Globus pallidus (tissue), 1 donor: ENCODE measurements at regions not wholly inside any gene's neighbourhood (a gene's known extent, or its start where the extent isn't known, plus 50 kb on each side); places are given as distances from the start of the nearest gene placed in this dataset.

Experiments used
- DNase-seq: peaks from one replicate; pipeline ENCODE4 v3.0.0-alpha.2; 2015; ENCODE audit warnings: low spot score

DNA sequence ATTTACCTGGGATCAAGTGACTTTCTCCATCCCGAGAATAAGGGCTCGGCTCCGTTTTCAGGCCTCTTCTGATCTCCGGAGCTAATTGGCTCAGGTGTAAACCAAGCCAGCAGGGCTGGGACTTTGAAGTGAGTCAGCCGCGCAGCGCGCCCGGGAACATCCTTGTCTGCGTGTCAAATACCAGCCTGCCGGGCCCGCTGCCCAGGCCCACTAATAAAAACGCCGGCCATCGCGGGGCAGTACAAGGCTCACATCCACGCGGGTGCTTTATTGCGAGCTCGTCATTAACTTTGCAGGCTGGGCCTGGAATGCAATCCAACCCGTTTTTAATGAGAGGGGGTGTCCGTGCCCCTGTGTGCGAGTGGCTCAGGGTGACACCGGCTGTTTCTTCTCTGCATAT lies 416.8 kb downstream of the IRX2 start:
- DNase-seq: no peak

DNA sequence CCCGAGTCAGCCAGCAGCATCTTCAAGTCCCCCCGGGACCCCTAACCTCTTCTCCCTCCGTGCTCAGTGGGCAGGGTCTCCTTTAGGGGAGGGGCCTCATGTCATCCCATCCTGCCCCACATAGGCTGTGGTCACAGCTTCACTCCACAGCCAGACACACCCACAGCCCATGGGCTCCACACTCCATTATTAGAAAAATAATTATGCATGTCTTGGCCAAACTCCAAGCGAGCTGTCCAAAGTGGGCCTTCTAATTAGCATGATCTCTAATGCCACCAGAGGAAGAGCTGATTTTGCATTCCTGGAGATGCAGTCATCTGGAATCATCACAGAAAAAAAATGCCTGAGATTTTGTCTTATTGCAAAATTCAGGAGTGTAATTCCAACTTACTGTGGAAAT lies 418.2 kb downstream of the IRX2 start:
- no peak for DNase-seq

DNA sequence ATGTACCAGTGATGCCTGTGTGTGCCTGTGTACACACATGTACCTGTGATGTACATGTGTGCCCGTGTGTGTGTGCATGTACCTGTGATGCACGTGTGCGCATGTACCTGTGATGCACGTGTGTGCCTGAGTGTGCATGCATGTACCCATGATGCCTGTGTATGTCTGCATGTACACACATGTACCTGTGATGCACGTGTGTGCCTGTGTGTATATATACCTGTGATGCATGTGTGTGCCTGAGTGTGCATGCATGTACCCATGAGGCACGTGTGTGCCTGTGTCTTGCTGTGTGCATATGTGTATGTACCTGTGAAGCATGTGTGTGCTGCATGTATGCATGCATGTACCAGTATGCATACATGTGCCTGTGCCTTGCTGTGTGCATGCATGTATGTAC lies 419.0 kb downstream of the IRX2 start:
- no peak for DNase-seq

DNA sequence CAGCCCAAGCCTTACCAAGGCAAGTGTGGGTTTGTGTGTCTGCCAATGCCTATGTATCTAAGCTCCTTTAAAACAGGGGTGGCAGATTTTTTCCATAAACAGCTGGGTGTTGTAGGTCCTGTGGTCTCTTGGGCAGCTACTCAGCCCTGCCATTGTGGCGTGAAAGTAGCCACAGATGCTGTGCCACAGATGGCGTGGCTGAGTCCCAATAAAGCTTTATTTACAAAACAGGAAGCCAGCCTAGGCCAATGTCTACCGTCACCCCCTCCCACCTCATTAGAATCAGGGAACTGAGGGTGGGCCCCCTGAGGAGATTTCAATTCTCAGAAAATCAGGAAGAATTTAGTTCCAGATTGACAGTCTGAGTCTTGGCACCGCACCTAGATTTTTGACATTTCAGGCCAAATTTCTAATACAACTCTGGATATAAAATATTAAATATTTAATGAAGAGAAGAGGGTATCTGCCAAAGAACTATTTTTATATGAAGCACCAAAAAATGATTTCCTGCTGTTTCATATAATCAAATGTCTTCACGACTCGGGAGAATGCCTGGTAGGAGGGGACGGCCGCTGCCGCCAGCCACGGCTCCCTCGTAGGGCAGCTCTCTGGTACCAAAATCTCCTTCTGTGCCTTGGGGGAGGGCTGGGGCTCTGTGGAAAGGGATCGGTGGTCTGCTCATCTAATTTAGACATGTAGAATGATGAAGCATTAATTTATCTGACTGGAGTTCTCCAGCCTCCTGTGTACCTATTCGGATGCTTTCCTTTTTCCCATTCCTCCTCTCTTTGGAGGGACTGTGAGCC lies 420.9 kb downstream of the IRX2 start:
- DNase-seq: no peak

DNA sequence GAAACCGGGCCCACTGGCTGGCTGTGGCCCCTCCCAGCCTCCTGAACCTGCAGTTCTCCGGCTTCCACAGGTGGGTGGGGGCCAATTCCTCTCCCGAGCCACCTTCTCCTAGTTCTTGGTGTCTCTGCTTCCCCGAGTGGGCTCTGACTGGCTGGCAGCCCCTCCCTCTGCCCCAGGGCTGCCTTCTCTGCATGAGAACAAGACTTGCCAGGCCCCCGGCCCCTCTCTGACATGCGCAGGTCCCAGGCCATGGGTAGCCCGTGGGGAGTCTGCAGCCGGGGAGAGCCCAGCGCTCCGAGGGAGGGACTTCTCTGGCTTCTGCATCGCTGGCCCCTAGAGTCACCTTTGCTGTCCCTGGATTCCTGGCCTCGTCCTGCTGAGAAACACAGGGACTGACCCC lies 421.7 kb downstream of the IRX2 start:
- no peak for DNase-seq

DNA sequence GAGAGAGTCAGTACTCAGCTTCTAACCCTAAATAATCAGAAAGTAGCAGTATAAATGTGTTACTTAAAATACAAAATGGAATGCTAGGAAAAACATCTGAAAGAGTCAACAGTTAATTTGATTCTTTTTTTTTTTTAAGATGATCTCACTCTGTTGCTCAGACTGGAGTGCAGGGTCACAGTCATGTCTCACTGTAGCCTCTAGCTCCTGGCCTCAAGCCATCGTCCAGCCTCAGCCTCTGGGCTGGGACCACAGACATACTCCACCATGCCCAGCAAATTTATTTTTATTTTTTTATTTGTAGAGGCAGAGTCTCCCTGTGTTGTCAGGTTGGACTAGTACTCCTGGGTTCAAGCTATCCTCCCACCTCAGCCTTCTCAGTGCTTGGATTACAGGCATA lies 424.9 kb downstream of the IRX2 start:
- DNase-seq: no peak

DNA sequence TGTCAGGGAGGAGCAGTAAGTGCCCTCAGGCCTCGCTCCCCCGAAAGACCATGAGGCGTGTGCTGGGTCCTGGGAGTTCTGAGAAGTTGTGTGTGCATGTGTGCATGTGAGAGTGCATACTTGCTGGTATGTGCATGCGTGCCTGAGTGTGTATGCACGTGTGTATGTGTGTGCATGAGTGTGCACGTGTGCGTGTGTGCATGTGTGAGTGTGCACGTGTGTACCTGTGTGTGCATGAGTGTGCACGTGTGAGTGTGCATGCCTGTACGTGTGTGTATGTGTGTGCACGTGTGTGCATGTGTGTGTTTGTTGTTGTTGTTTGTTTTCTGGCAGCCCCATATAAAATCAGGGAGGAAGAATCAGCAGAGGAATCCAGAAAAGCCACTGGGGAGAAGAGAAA lies 426.7 kb downstream of the IRX2 start:
- DNase-seq: no peak

DNA sequence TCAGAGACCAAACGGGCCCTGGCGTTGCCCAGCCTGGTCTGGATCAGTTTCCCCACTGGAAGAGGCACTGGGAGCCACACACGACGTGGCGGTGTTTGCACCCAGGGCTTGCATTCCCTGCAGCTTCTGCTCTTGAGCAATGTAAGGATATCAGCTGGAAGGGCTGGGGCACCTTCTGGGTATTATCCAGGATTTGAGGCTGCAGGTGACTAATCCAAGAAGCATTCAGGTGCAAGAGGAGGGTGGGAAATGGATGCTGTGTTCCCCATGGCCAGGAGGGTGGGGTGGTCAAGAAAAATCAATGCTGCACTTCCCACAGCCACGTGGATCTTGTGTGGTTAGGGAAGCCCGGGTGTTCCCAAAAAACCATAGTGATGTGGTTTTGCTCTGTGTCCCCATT lies 430.9 kb downstream of the IRX2 start:
- no peak for DNase-seq

DNA sequence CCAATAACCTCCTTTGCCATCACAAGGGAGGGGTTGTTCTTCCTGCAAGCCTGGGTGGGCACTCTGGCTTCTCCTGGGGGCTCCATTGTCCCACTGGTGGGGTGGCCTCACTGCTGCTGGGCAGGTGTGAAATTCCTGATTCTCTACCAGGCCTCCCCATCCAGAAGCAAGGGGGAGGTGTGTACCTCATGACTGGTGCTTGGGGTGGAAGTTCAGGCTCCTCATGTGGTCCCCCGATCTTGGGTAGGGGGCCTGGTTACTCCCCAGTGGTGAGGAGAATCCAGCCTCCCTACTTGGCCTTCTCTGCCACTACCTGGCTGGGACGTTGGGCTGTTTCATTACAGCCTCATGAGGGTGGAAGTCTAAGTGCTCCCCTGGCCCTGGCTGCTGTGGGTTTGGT lies 433.9 kb downstream of the IRX2 start:
- no peak for DNase-seq

DNA sequence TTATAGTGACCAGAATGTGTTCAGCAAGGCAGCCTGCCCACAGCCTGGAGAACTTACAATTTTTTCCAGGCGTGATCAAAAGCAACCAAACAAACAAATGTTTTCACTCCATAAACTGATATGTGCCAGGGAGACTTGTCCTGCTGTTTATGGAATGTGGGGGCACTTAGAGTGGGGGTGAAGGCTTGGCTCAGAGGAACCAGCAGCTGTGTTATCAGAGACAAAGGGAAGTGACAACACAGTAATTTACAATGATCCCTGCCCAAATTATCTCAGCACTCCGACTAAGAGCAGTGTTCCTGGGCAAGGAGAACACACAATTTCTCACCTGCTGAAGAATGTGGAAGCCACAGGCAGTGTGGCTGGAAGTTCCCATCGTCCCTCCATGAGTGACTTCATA lies 429.1 kb upstream of the IRX4 start:
- no peak for DNase-seq

DNA sequence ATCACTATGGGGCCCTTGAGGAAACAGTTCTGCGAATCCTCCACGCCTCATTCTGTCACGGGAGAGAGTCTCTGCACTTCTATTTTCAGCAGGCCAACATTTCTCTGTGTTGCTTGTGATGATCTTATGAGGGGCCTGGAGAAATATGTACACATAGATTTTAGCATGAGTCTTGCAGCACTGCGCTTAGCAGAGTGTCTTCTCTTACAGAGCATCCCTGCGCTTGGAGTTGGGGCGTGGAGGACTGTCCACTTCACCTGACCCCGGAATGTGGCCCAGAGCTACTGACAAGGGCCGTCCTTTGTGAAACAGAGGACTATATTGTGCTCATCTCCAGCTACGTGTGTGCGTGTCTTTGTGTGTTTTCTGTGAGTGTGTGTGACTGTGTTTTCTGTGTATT lies 428.2 kb upstream of the IRX4 start:
- no peak for DNase-seq

DNA sequence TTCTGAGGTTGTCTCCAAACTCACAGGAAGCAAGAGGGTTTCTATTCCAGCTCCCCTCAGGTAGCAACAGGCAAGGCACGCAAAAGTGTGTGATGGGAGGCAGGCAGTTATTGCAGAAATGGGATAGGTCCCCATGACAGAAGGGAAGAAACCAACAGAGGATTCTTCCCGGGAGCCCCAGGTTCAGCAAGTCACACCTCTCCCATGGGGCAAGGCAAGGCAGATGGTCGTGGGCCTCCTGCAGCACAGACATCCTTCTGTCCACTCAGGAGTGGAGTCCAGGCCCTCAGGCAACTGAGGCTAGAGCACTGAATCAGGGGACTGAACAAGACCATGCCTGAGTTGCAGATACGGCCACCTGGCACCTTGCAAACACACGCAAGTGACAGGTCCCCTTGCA lies 424.9 kb upstream of the IRX4 start:
- no peak for DNase-seq

DNA sequence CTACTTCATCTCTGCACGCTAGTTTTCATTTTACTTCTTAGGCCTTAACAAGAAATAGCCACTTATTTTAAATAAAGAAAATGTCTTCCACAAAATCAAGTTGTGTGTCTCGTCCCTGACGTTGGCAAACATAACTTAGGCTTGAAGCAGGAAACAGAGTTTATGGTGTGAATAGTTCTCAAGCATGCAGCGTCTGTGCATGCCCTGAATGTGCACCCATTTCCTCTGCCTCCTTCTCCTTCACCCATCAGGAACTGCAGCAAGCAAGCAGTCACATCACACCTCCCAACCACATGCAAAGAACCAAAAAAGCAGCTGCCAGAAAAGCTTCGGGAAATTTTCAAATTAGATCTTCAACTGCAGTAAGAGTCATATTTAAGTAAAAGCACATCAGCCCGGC lies 424.0 kb upstream of the IRX4 start:
- no peak for DNase-seq

DNA sequence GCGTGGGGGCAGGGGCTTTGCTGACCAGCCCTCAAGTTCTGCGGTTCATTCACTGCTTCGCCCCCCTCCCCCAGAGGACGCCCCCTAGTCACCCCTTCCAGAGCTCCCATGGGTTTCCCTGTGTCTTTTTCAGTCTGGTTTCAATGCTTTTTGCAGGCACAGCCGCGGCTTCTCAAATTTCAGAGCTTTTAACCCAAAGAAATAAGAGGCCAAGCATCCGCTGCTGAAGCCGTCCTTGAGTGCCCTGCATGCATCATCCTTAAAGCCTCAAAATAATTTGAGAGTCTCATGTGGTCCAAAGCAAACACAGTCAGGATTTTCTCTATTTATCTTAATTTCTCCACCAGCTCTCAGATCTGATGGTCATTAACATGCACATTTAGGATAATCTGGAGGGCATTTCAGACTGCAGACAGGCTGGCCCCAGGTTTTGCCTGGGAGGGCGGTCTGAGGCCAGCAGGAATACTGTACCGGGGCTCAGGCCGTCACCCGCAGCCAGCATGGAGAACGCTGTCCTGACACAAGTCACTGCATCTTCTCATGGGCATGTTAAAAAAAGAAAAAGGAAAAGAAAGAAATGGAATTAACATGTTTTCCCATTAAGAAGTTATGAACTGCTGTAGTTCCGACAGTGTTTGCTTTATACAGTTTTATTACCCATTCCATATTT lies 420.8 kb upstream of the IRX4 start:
- no peak for DNase-seq

DNA sequence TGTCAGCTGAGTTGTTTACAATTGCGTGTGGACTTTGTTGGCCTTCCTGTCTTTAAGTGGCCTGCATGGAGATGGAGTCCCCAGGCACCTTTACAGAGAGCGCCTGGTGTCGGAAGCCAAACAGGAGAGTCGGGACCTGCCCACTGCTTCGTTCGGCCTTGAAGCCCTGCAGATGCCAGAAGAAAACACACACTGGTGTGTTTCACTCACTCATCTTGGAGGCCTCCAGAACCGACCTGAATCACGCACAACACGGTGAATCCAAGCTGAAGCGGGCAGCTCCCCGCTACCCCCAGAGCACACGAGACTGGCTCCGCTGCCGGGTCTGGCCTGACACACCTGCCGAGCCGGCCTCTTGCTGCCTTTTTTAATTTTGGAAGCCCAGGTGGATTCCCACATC lies 419.4 kb upstream of the IRX4 start:
- DNase-seq: no peak

DNA sequence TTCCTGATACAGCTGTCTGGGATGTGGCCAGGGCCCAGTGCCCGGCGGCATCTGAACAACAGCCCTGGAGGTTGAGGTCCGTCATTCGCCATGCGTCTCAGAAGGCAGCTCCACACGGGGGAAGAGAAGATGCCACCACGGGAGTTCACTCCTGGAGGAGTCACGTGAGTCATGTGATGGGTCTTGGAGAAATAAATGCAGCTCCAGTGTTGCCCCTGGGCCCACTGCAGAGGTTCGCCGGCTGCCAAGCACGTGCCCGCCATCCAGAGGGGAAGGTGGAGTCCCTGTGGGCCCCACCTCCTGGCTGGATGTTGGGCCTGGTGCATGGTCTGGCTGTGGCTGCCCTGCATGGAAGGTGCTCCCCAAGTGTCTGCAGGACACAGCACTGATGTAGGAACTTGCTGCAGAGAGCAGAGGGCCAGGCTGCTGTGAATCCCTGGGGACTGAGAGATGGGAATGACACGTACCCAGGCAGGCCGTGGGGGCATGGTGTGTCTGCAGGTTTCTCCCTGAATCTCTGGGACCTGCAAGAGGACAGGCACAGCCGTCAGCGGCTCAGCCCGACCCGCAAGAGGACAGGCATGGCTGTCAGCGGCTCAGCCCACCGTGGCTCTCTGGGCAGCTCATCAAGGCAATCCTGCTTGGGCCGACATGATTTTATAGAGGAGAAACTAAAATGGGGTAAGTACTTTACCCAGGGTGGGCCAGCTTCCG lies 418.3 kb upstream of the IRX4 start:
- DNase-seq: no peak

DNA sequence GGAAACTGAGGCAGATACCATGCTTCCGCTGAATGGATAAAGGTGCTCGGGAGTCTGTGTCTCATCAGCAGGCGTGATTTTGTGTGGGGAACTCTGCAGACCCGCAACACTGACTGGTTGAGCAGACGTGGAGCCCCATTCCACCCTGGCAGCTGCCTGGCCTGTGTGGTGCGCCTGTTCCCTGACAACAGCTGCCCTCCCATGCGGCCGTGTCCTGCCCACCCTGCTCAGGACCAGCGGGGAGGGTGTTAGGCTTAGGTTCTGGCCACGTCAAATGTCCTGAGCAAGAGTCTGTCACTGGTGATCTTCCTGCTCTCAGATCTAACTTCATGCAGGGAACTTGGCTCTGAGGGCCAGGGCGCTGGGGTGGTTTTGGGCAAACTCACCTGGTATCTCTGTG lies 417.7 kb upstream of the IRX4 start:
- DNase-seq: no peak

DNA sequence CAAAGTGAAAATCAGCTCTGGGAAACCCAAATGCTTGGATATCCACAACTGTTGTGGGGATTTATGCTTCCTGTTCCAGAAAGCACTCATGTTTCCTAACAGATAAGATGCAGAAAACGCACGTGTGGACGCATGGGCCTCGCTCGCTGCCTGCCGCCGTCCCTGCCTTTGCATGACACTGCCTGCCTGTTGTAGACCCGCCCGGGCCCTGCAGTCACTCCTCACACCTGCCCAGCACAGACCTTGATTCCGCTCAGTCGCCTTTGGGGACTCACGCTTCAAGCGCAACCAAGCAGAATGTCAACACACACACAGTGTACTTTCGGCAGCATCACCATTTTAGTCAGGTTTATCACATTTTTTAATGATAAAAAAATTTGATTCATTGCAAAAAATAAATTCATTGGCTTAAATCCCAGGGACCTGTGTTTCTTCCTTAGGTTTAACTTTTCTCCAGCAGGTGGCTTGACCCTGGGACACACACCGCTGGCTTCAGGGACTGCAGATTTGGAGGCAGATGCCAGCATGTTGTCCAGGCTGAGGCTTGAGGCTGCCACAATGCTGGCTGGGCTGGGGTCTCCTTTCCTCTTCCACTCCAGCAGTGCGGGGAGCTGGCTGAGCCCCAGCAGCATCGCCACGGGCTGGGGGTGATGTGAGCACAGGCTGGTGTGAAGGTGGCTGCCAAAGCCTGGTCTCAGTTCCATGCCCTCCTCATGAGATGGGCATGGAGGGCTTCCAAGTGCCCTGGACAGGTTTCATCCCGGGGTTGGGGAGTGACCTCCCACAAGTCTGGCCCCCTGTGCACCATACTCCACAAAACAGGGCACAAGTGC lies 416.9 kb upstream of the IRX4 start:
- no peak for DNase-seq

DNA sequence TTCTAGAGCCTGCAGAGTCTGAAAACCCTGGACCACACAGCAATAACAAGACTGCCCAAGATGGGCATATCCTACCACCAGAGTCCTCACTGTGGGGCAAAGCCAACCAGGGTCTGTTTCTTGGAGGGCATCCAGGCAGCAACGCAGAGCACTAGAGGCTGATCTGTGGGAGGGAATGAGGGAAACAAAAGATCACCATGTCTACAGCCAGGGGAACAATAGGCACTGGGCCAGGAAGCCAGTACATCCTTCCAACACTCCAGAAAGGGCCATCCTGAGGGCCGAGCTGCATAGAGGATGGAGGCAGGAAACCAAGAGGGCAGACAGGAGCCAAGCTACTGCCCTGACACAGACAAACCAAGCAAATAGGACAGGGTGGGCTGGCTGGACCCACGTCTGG lies 416.1 kb upstream of the IRX4 start:
- DNase-seq: no peak

DNA sequence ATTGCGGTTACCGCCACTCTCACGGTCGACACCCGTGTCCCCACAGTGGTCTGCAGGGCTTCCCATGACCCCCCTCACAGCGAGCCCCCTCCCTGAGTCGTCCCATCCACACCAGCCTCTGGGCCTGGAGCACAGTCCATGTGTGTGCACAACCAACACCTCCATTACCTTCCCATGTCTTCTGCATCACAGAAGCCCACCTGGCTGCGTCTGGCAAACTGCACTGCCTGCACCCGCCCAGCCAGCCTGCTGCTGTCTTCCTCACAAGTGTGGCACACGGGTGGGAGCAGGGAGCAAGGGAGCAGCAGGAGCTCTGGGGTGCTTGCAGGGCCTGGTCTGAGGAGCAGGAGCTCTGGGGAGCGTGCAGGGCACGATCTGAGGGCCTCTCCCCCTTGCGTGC lies 415.3 kb upstream of the IRX4 start:
- no peak for DNase-seq

DNA sequence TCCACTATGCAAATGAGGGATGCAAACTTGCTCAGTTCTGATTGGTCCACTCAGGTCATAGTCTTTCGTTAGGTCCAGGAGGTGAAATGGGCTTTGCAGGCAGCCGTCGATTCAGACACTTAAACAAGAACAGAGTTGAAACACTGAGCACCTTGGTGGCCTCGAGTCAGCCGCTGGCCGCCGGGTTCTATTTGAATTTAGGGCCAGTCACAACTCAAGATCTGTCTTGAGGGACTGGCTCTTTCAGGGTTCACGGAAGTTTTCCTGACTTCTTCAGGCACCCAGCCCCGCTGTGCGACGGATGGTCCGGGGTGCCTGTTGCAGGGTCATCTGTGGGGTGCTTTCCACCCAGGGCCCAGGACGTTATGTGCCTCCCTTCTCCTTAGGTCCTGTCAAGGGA lies 412.8 kb upstream of the IRX4 start:
- no peak for DNase-seq

DNA sequence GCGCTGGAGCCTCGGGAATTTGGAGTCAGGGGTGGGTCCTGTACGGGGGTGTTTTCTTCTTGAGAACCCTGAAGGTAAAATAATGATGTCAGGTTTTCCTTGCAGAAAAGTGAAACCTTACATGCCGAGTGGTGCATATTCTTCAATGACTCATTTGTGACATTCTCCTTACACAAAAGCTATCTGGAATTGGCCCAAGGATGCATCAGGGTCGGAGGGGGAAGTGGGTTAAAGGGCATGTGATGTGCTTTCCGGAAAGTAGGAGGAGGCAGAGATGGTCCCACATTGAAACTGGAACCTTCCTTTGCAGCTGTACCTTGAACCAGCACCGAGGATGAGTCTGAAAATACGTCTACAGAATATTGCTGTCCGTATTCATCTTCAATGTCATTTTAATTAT lies 411.2 kb upstream of the IRX4 start:
- DNase-seq: no peak
